ENCODE measurements at regions not wholly inside any gene's neighbourhood (a gene's known extent, or its start where the extent isn't known, plus 50 kb on each side); places are given as distances from the start of the nearest gene placed in this dataset.

GRCh38 chr6:78390066-78390465 lies 477.3 kb upstream of the IRAK1BP1 start:
- no peak for DNase-seq (ENCODE audit: low spot score)

- no peak for DNase-seq (ENCODE audit: low spot score)
Observed at GRCh38 chr6:78397499-78397898, 469.9 kb upstream of the IRAK1BP1 start.

GRCh38 chr6:78398292-78398691 lies 469.1 kb upstream of the IRAK1BP1 start:
- no peak for DNase-seq (ENCODE audit: low spot score)

GRCh38 chr6:78400076-78400475 lies 467.3 kb upstream of the IRAK1BP1 start:
- no peak for DNase-seq (ENCODE audit: low spot score)

- DNase-seq (ENCODE audit: low spot score) = no peak
Observed at GRCh38 chr6:78427386-78427785, 440.0 kb upstream of the IRAK1BP1 start.

- DNase-seq (ENCODE audit: low spot score) = no peak
Observed at GRCh38 chr6:78430521-78430920, 436.8 kb upstream of the IRAK1BP1 start.

GRCh38 chr6:78435671-78436070 lies 431.7 kb upstream of the IRAK1BP1 start:
- no peak for DNase-seq (ENCODE audit: low spot score)

GRCh38 chr6:78436335-78436734 lies 431.0 kb upstream of the IRAK1BP1 start:
- DNase-seq (ENCODE audit: low spot score) = no peak

- DNase-seq (ENCODE audit: low spot score) = no peak
Observed at GRCh38 chr6:78438135-78438534, 429.2 kb upstream of the IRAK1BP1 start.

- DNase-seq (ENCODE audit: low spot score) = peak; percentile 2
Observed at GRCh38 chr6:78460711-78461110, 406.6 kb upstream of the IRAK1BP1 start.

- no peak for DNase-seq (ENCODE audit: low spot score)
Observed at GRCh38 chr6:78462728-78463127, 404.6 kb upstream of the IRAK1BP1 start.

GRCh38 chr6:78465059-78465634 lies 402.2 kb upstream of the IRAK1BP1 start:
- DNase-seq (ENCODE audit: low spot score) = no peak

GRCh38 chr6:78476561-78476960 lies 390.8 kb upstream of the IRAK1BP1 start:
- DNase-seq (ENCODE audit: low spot score) = no peak

GRCh38 chr6:78482801-78483552 lies 384.4 kb upstream of the IRAK1BP1 start:
- no peak for DNase-seq (ENCODE audit: low spot score)

GRCh38 chr6:78483553-78484197 lies 383.7 kb upstream of the IRAK1BP1 start:
- no peak for DNase-seq (ENCODE audit: low spot score)

GRCh38 chr6:78484198-78485064 lies 382.9 kb upstream of the IRAK1BP1 start:
- no peak for DNase-seq (ENCODE audit: low spot score)

- DNase-seq (ENCODE audit: low spot score) = no peak
Observed at GRCh38 chr6:78487401-78487800, 379.9 kb upstream of the IRAK1BP1 start.

GRCh38 chr6:78489874-78490273 lies 377.5 kb upstream of the IRAK1BP1 start:
- no peak for DNase-seq (ENCODE audit: low spot score)

- DNase-seq (ENCODE audit: low spot score) = no peak
Observed at GRCh38 chr6:78492351-78493017, 374.9 kb upstream of the IRAK1BP1 start.

GRCh38 chr6:78500299-78501089 lies 366.9 kb upstream of the IRAK1BP1 start:
- no peak for DNase-seq (ENCODE audit: low spot score)

GRCh38 chr6:78502386-78502887 lies 364.9 kb upstream of the IRAK1BP1 start:
- no peak for DNase-seq (ENCODE audit: low spot score)

Measured in COLO829 (cell line).